ENCODE measurements at regions not wholly inside any gene's neighbourhood (a gene's known extent, or its start where the extent isn't known, plus 50 kb on each side); places are given as distances from the start of the nearest gene placed in this dataset.

- ATAC-seq (replicated peaks in 6 of 8), result no peak
- Histone ChIP-seq H3K27ac (no peak overlapping the region), H3K4me1 (replicated peaks in 1 of 2) (no peaks in the 10 kb centered on the region), H3K4me3 (no peak overlapping the region)
- in situ Hi-C loops (cut with MboI; ENCODE audit: low pct_unique_long_range_greater_than_20kb in 2 of 9, low sequenced_read_pairs in 9 of 9, unreplicated experiment in 9 of 9), result no loop called here
- 0 to 49% (median 0%) methylated on average over 1 to 3 of the region's 3 CpGs; no CpG with 5 or more reads in 5 of the 10 experiments for WGBS, 10 experiments
Observed at GRCh38 chrX:95029571-95029970, 1355.6 kb downstream of the FAM133A start.

GRCh38 chrX:95040104-95040503, 1366.1 kb downstream of the FAM133A start:
- no peaks in the 10 kb centered on the region for H3K4me1 ChIP-seq (replicated peaks in 1 of 2)
- 0 to 80% (median 0%) methylated on average over 1 of the region's 1 CpG; no CpG with 5 or more reads in 5 of the 10 experiments for WGBS, 10 experiments
- no peak overlapping the region for H3K27ac ChIP-seq
- ATAC-seq (replicated peaks in 6 of 8), result no peak
- in situ Hi-C loops (cut with MboI; ENCODE audit: low pct_unique_long_range_greater_than_20kb in 2 of 9, low sequenced_read_pairs in 9 of 9, unreplicated experiment in 9 of 9), result no loop called here
- H3K4me3 ChIP-seq, result no peak overlapping the region

GRCh38 chrX:95044331-95044730, 1370.3 kb downstream of the FAM133A start:
- WGBS, 10 experiments, result 0 to 100% (median 0%) methylated on average over 1 to 3 of the region's 4 CpGs; no CpG with 5 or more reads in 5 of the 10 experiments
- ATAC-seq (replicated peaks in 6 of 8), result no peak
- Histone ChIP-seq H3K27ac (no peak overlapping the region), H3K4me3 (no peak overlapping the region), H3K4me1 (replicated peaks in 1 of 2) (no peaks in the 10 kb centered on the region)
- in situ Hi-C loops (cut with MboI; ENCODE audit: low pct_unique_long_range_greater_than_20kb in 2 of 9, low sequenced_read_pairs in 9 of 9, unreplicated experiment in 9 of 9), result no loop called here

GRCh38 chrX:95055991-95056390, 1382.0 kb downstream of the FAM133A start:
- Histone ChIP-seq H3K4me3 (no peak overlapping the region), H3K27ac (no peak overlapping the region), H3K4me1 (replicated peaks in 1 of 2) (no peaks in the 10 kb centered on the region)
- WGBS, 10 experiments, result 80% methylated on average over 1 of the region's 2 CpGs; no CpG with 5 or more reads in 9 of the 10 experiments
- no peak for ATAC-seq (replicated peaks in 6 of 8)
- in situ Hi-C loops (cut with MboI; ENCODE audit: low pct_unique_long_range_greater_than_20kb in 2 of 9, low sequenced_read_pairs in 9 of 9, unreplicated experiment in 9 of 9), result no loop called here

GRCh38 chrX:95056901-95057300, 1382.9 kb downstream of the FAM133A start:
- Histone ChIP-seq H3K4me3 (no peak overlapping the region), H3K27ac (no peak overlapping the region), H3K4me1 (replicated peaks in 1 of 2) (no peaks in the 10 kb centered on the region)
- in situ Hi-C loops (cut with MboI; ENCODE audit: low pct_unique_long_range_greater_than_20kb in 2 of 9, low sequenced_read_pairs in 9 of 9, unreplicated experiment in 9 of 9), result no loop called here
- WGBS, 10 experiments, result 0 to 46% (median 14%) methylated on average over 1 to 4 of the region's 4 CpGs; no CpG with 5 or more reads in 5 of the 10 experiments
- no peak for ATAC-seq (replicated peaks in 6 of 8)

GRCh38 chrX:95057341-95057740, 1383.3 kb downstream of the FAM133A start:
- Histone ChIP-seq H3K4me3 (no peak overlapping the region), H3K4me1 (replicated peaks in 1 of 2) (no peaks in the 10 kb centered on the region), H3K27ac (no peak overlapping the region)
- 32 to 88% (median 71%) methylated on average over 2 of the region's 2 CpGs; no CpG with 5 or more reads in 7 of the 10 experiments for WGBS, 10 experiments
- no peak for ATAC-seq (replicated peaks in 6 of 8)
- in situ Hi-C loops (cut with MboI; ENCODE audit: low pct_unique_long_range_greater_than_20kb in 2 of 9, low sequenced_read_pairs in 9 of 9, unreplicated experiment in 9 of 9), result no loop called here

GRCh38 chrX:95058815-95059214, 1384.8 kb downstream of the FAM133A start:
- in situ Hi-C loops (cut with MboI; ENCODE audit: low pct_unique_long_range_greater_than_20kb in 2 of 9, low sequenced_read_pairs in 9 of 9, unreplicated experiment in 9 of 9), result no loop called here
- Histone ChIP-seq H3K4me1 (replicated peaks in 1 of 2) (no peaks in the 10 kb centered on the region), H3K27ac (no peak overlapping the region), H3K4me3 (no peak overlapping the region)
- ATAC-seq (replicated peaks in 6 of 8), result no peak
- WGBS, 10 experiments, result 14 to 100% (median 100%) methylated on average over 1 of the region's 1 CpG; no CpG with 5 or more reads in 7 of the 10 experiments

- WGBS, 10 experiments, result 0 to 80% (median 60%) methylated on average over 1 of the region's 2 CpGs; no CpG with 5 or more reads in 7 of the 10 experiments
- ATAC-seq (replicated peaks in 6 of 8), result no peak
- in situ Hi-C loops (cut with MboI; ENCODE audit: low pct_unique_long_range_greater_than_20kb in 2 of 9, low sequenced_read_pairs in 9 of 9, unreplicated experiment in 9 of 9), result no loop called here
Observed at GRCh38 chrX:95059909-95060308, 1385.9 kb downstream of the FAM133A start.

GRCh38 chrX:95063554-95063953, 1389.5 kb downstream of the FAM133A start:
- in situ Hi-C loops (cut with MboI; ENCODE audit: low pct_unique_long_range_greater_than_20kb in 2 of 9, low sequenced_read_pairs in 9 of 9, unreplicated experiment in 9 of 9), result no loop called here
- ATAC-seq (replicated peaks in 6 of 8), result no peak
- Histone ChIP-seq H3K4me3 (no peak overlapping the region), H3K4me1 (replicated peaks in 1 of 2) (no peaks in the 10 kb centered on the region), H3K27ac (no peak overlapping the region)

More at GRCh38 chrX:95059909-95060308, 1385.9 kb downstream of the FAM133A start:
- H3K4me1 ChIP-seq (replicated peaks in 1 of 2), result no peaks in the 10 kb centered on the region
- H3K27ac ChIP-seq, result no peak overlapping the region
- no peak overlapping the region for H3K4me3 ChIP-seq

GRCh38 chrX:95065151-95065550, 1391.1 kb downstream of the FAM133A start:
- H3K4me1 ChIP-seq (replicated peaks in 1 of 2), result no peaks in the 10 kb centered on the region
- no peak overlapping the region for H3K4me3 ChIP-seq
- no peak overlapping the region for H3K27ac ChIP-seq
- 0 to 100% (median 17%) methylated on average over 1 of the region's 1 CpG; no CpG with 5 or more reads in 3 of the 10 experiments for WGBS, 10 experiments
- in situ Hi-C loops (cut with MboI; ENCODE audit: low pct_unique_long_range_greater_than_20kb in 2 of 9, low sequenced_read_pairs in 9 of 9, unreplicated experiment in 9 of 9), result no loop called here
- ATAC-seq (replicated peaks in 6 of 8), result no peak

- H3K27ac ChIP-seq, result no peak overlapping the region
- in situ Hi-C loops (cut with MboI; ENCODE audit: low pct_unique_long_range_greater_than_20kb in 2 of 9, low sequenced_read_pairs in 9 of 9, unreplicated experiment in 9 of 9), result no loop called here
- ATAC-seq (replicated peaks in 6 of 8), result no peak
- no peak overlapping the region for H3K4me3 ChIP-seq
- H3K4me1 ChIP-seq (replicated peaks in 1 of 2), result no peaks in the 10 kb centered on the region
- WGBS, 10 experiments, result 100% methylated on average over 1 of the region's 1 CpG; no CpG with 5 or more reads in 7 of the 10 experiments
Observed at GRCh38 chrX:95071052-95071451, 1397.0 kb downstream of the FAM133A start.

GRCh38 chrX:95071621-95072020, 1397.6 kb downstream of the FAM133A start:
- Histone ChIP-seq H3K27ac (no peak overlapping the region), H3K4me1 (replicated peaks in 1 of 2) (no peaks in the 10 kb centered on the region), H3K4me3 (no peak overlapping the region)
- 0 to 100% (median 75%) methylated on average over 1 to 4 of the region's 5 CpGs; no CpG with 5 or more reads in 4 of the 10 experiments for WGBS, 10 experiments
- ATAC-seq (replicated peaks in 6 of 8), result peak in 1 of 8 experiments; percentile 28
- in situ Hi-C loops (cut with MboI; ENCODE audit: low pct_unique_long_range_greater_than_20kb in 2 of 9, low sequenced_read_pairs in 9 of 9, unreplicated experiment in 9 of 9), result no loop called here

- in situ Hi-C loops (cut with MboI; ENCODE audit: low pct_unique_long_range_greater_than_20kb in 2 of 9, low sequenced_read_pairs in 9 of 9, unreplicated experiment in 9 of 9), result no loop called here
Observed at GRCh38 chrX:95076449-95076848, 1402.4 kb downstream of the FAM133A start.

GRCh38 chrX:95101851-95102390, 1427.9 kb downstream of the FAM133A start:
- no peaks in the 10 kb centered on the region for H3K4me1 ChIP-seq (replicated peaks in 1 of 2)
- no peak for ATAC-seq (replicated peaks in 6 of 8)
- H3K27ac ChIP-seq, result no peak overlapping the region
- H3K4me3 ChIP-seq, result no peak overlapping the region
- 0 to 100% (median 81%) methylated on average over 1 to 4 of the region's 4 CpGs; no CpG with 5 or more reads in 7 of the 10 experiments for WGBS, 10 experiments
- in situ Hi-C loops (cut with MboI; ENCODE audit: low pct_unique_long_range_greater_than_20kb in 2 of 9, low sequenced_read_pairs in 9 of 9, unreplicated experiment in 9 of 9), result no loop called here

More at GRCh38 chrX:95076449-95076848, 1402.4 kb downstream of the FAM133A start:
- no peak overlapping the region for H3K4me3 ChIP-seq
- ATAC-seq (replicated peaks in 6 of 8), result no peak
- 0 to 100% (median 0%) methylated on average over 1 of the region's 1 CpG; no CpG with 5 or more reads in 7 of the 10 experiments for WGBS, 10 experiments
- no peak overlapping the region for H3K27ac ChIP-seq
- H3K4me1 ChIP-seq (replicated peaks in 1 of 2), result no peaks in the 10 kb centered on the region
